K562 (cell line): ENCODE measurements at regions not wholly inside any gene's neighbourhood (a gene's known extent, or its start where the extent isn't known, plus 50 kb on each side); places are given as distances from the start of the nearest gene placed in this dataset.

ENCODE experiments used
- ATAC-seq: fragments of 200-7000 bp; cut with Tn5 transposase; 3 replicates; pipeline ENCODE4 v1.9.1; 2020; ENCODE audit warnings: moderate library complexity
- BruUV-seq: library from RNA; stranded (reverse); fragments of 400-500 nt; replicated peaks from 2 replicates; lab custom pipeline; 2021; lab: Mats Ljungman, UMichigan
- CTCF ChIA-PET: fragments of 300-600 bp; formaldehyde crosslinking; extraction: SDS; loops from one replicate; lab custom pipeline; 2021; ENCODE audit warnings: low intra/inter-chr PET ratio; lab: Yijun Ruan, JAX
- POLR2A ChIA-PET: fragments of 300-600, 350-650 bp; sonication (Branson Sonifier 250); formaldehyde crosslinking; extraction: SDS; loops from one replicate; lab custom pipeline; 2021; ENCODE audit warnings: antibody characterized with exemption, inconsistent platforms; lab: Yijun Ruan, JAX
- DNase-seq, 4 experiments: peaks; one replicate each; pipeline versions ENCODE4 v3.0.0 to v3.0.0-alpha.2; 2011 to 2018; ENCODE audit warnings: low spot score in 3 of 4, mixed read lengths in 3 of 4; ENCODE audit errors: extremely low read depth in 1 of 4
- FAIRE-seq: peaks from 2 replicates; lab custom pipeline; 2011; peaks lifted over from hg19 to GRCh38; lab: Jason Lieb, UNC
- H2AFZ ChIP-seq: 2 replicates; pipeline ENCODE4 v1.6.0; 2011; ENCODE audit warnings: low read depth, low read length, control low read depth, inconsistent platforms
- H3K27ac ChIP-seq: fragments of 200-600 bp; 3 replicates; pipeline ENCODE4 v1.8.0; 2011; ENCODE audit warnings: low read depth, mild to moderate bottlenecking, control low read depth, inconsistent platforms, low read length, moderate library complexity, mixed read lengths; ENCODE audit errors: extremely low read depth
- H3K27me3 ChIP-seq, 2 experiments: fragments of 300-600 bp in 1 of 2; 2 replicates in 1 of 2; 3 replicates in 1 of 2; pipeline versions ENCODE4 v1.6.0 to v1.8.0; 2011; ENCODE audit warnings: inconsistent platforms in 2 of 2, low read length in 2 of 2, mild to moderate bottlenecking in 1 of 2, mixed read lengths in 1 of 2, moderate library complexity in 1 of 2; ENCODE audit not compliant: control insufficient read depth in 2 of 2, insufficient read depth in 2 of 2
- H3K36me3 ChIP-seq: fragments of 300-600 bp; 3 replicates; pipeline ENCODE4 v1.8.0; 2011; ENCODE audit warnings: mild to moderate bottlenecking, low read length, inconsistent platforms; ENCODE audit not compliant: control insufficient read depth, insufficient read depth
- H3K4me1 ChIP-seq, 2 experiments: fragments of 200-600 bp in 1 of 2; replicated peaks in 1 of 2; 2 replicates in 1 of 2; 3 replicates in 1 of 2; pipeline versions ENCODE4 v1.5.1 to v1.8.0; 2011; ENCODE audit warnings: inconsistent platforms in 2 of 2, low read length in 2 of 2, mild to moderate bottlenecking in 1 of 2, mixed read lengths in 1 of 2, moderate library complexity in 1 of 2; ENCODE audit not compliant: control insufficient read depth in 2 of 2, insufficient read depth in 2 of 2
- H3K4me2 ChIP-seq: 2 replicates; pipeline ENCODE4 v1.6.1; 2011; ENCODE audit warnings: low read length, control low read depth, inconsistent platforms, mixed read lengths; ENCODE audit not compliant: insufficient read depth
- H3K4me3 ChIP-seq: fragments of 200-600 bp; sonication (generic), shearing (Covaris generic); 2 replicates; pipeline ENCODE4 v1.5.1; 2016; ENCODE audit warnings: control low read depth, inconsistent platforms
- H3K79me2 ChIP-seq: fragments of 200-600 bp; 3 replicates; pipeline ENCODE4 v1.8.0; 2011; ENCODE audit warnings: low read length, inconsistent platforms; ENCODE audit not compliant: control insufficient read depth, insufficient read depth
- H3K9ac ChIP-seq, 2 experiments: 2 replicates each; pipeline versions ENCODE4 v1.6.0 to v1.6.1; 2011; ENCODE audit warnings: low read depth in 2 of 2, low read length in 2 of 2, control low read depth in 1 of 2, inconsistent platforms in 1 of 2, mild to moderate bottlenecking in 1 of 2, mixed read lengths in 1 of 2; ENCODE audit not compliant: insufficient read depth in 1 of 2
- H3K9me1 ChIP-seq: one replicate; pipeline ENCODE4 v1.6.0; 2011; ENCODE audit warnings: inconsistent platforms, mild to moderate bottlenecking, low read length, moderate library complexity; ENCODE audit not compliant: control insufficient read depth, insufficient read depth
- H3K9me3 ChIP-seq: replicated peaks from 2 replicates; pipeline ENCODE4 v1.5.1; 2011; ENCODE audit warnings: low read depth, low read length, inconsistent platforms; ENCODE audit not compliant: control insufficient read depth, insufficient read depth
- H4K20me1 ChIP-seq: replicated peaks from 2 replicates; pipeline ENCODE4 v1.6.1; 2011; ENCODE audit warnings: low read length, inconsistent platforms, mixed read lengths; ENCODE audit not compliant: control insufficient read depth, insufficient read depth
- BCLAF1 ChIP-seq, 2 experiments: fragments of 450-650 bp in 1 of 2; IDR thresholded peaks; 2 replicates each; pipeline ENCODE4 v1.6.1; 2011 to 2017; ENCODE audit warnings: low read depth in 2 of 2, antibody characterized with exemption in 1 of 2, borderline replicate concordance in 1 of 2, low read length in 1 of 2, mild to moderate bottlenecking in 1 of 2, mixed read lengths in 1 of 2; ENCODE audit not compliant: control insufficient read depth in 1 of 2
- E2F8 ChIP-seq: fragments of 450-650 bp; IDR thresholded peaks from 2 replicates; pipeline ENCODE4 v1.7.1; 2018; ENCODE audit warnings: mild to moderate bottlenecking, low read depth; ENCODE audit not compliant: partially characterized antibody
- ELF4 ChIP-seq: fragments of 450-650 bp; formaldehyde crosslinking; IDR thresholded peaks from 2 replicates; pipeline ENCODE4 v1.4.0; 2022; ENCODE audit warnings: missing genetic modification characterization
- EP400 ChIP-seq: fragments of 450-650 bp; IDR thresholded peaks from 2 replicates; pipeline ENCODE4 v1.6.1; 2017; ENCODE audit warnings: antibody characterized with exemption, mild to moderate bottlenecking, moderate library complexity
- GABPB2 ChIP-seq: fragments of 250-450 bp; sonication (Bioruptor Pico); conservative IDR thresholded peaks from 2 replicates; pipeline ENCODE4 v1.5.1; 2021; ENCODE audit warnings: mild to moderate bottlenecking
- GATA2 ChIP-seq: sonication (generic); formaldehyde crosslinking; IDR thresholded peaks from 2 replicates; pipeline ENCODE4 v1.4.0; 2020; ENCODE audit warnings: mild to moderate bottlenecking, missing genetic modification reagents
- HES1 ChIP-seq: fragments of 450-650 bp; IDR thresholded peaks from 2 replicates; pipeline ENCODE4 v1.6.1; 2016; ENCODE audit warnings: low read depth, mild to moderate bottlenecking, moderate library complexity
- KHSRP ChIP-seq: fragments of 450-650 bp; IDR thresholded peaks from 2 replicates; pipeline ENCODE4 v1.6.1; 2017
- KLF1 ChIP-seq: fragments of 450-650 bp; IDR thresholded peaks from 2 replicates; pipeline ENCODE4 v1.6.1; 2016; ENCODE audit warnings: missing genetic modification characterization, missing compliant biosample characterization
- NR2C1 ChIP-seq, 2 experiments: fragments of 450-650 bp; IDR thresholded peaks; 2 replicates each; pipeline ENCODE4 v1.6.1; 2017; ENCODE audit warnings: mild to moderate bottlenecking in 2 of 2, antibody characterized with exemption in 1 of 2, inconsistent platforms in 1 of 2, missing compliant biosample characterization in 1 of 2, missing genetic modification characterization in 1 of 2
- THAP7 ChIP-seq: fragments of 250-450 bp; sonication (Bioruptor Pico); IDR thresholded peaks from 2 replicates; pipeline ENCODE4 v1.5.0; 2021
- TRIM24 ChIP-seq, 2 experiments: fragments of 450-650 bp; IDR thresholded peaks; 2 replicates each; pipeline ENCODE4 v1.6.1; 2016
- ZNF384 ChIP-seq: IDR thresholded peaks from 2 replicates; pipeline ENCODE4 v1.6.1; 2012; ENCODE audit warnings: low read depth, low read length, improper control_type of control experiment
- ZNF57 ChIP-seq: fragments of 450-650 bp; formaldehyde crosslinking; IDR thresholded peaks from 2 replicates; pipeline ENCODE4 v1.4.0; 2020; ENCODE audit warnings: mild to moderate bottlenecking, moderate library complexity
- ZNF764 ChIP-seq: fragments of 250-450 bp; sonication (Bioruptor Pico); IDR thresholded peaks from 2 replicates; pipeline ENCODE4 v1.4.0; 2020; ENCODE audit warnings: low read depth, mild to moderate bottlenecking, moderate library complexity
- ZNF766 ChIP-seq: fragments of 200-800 bp; sonication (Bioruptor generic); conservative IDR thresholded peaks from 2 replicates; pipeline ENCODE4 v1.6.1; 2016; ENCODE audit warnings: missing genetic modification characterization, missing compliant biosample characterization
- WGBS: fragments of 100-300 bp; shearing (Covaris generic); methylation state at CpG from one replicate; pipeline ENCODE4 v1.1.6; 2016; ENCODE audit warnings: low coverage, mixed read lengths; ENCODE audit not compliant: insufficient coverage; ENCODE audit errors: missing lambda C conversion rate; 5-methylcytosine and 5-hydroxymethylcytosine counted together
- in situ Hi-C: fragments of 300-500 bp; cut with MboI; formaldehyde crosslinking; loops from 4 replicates; pipeline ENCODE4 v1.15.0; 2018; ENCODE audit warnings: inconsistent platforms, mixed read lengths
- intact Hi-C: fragments of 100-400 bp; cut with micrococcal nuclease; formaldehyde crosslinking; loops from 2 replicates; pipeline ENCODE4 v1.14.2; 2022

- H2AFZ ChIP-seq, result no peak overlapping the region
- intact Hi-C loops (no loop called here), in situ Hi-C loops (no loop called here)
- DNase-seq (no peak), FAIRE-seq (no peak), ATAC-seq (no peak)
- 3% methylated on average over 2 of the region's 2 CpGs for WGBS
- no peaks in the 10 kb centered on the region for H3K36me3 ChIP-seq
- no peaks in the 10 kb centered on the region for H3K9me1 ChIP-seq
- no peak overlapping the region for H3K9ac ChIP-seq
- H3K4me2 ChIP-seq, result no peak overlapping the region
- no peaks in the 10 kb centered on the region for H3K79me2 ChIP-seq
- no peaks in the 10 kb centered on the region; the same call in 1 of the 2 replicates for H3K9me3 ChIP-seq
- no peaks in the 10 kb centered on the region for H3K27me3 ChIP-seq
- no peak overlapping the region for H3K27ac ChIP-seq
- no peaks in the 10 kb centered on the region for H3K4me1 ChIP-seq
- BruUV-seq, result no TSS peak
- ChIA-PET CTCF (no interaction called here), POLR2A (no interaction called here)
- TF ChIP-seq KHSRP (no peak), NR2C1 (IDR thresholded peaks at IDR 0.05) (no peak), NR2C1 (tag; IDR thresholded peaks at IDR 0.05) (no peak), GABPB2 (CRISPR knock-in tag) (no peak), ELF4 (CRISPR knock-in tag) (no peak), THAP7 (CRISPR knock-in tag) (no peak), BCLAF1 (IDR thresholded peaks at IDR 0.05; ENCODE audit: borderline replicate concordance in 1 of 2, control insufficient read depth in 1 of 2, low read depth in 2 of 2, low read length in 1 of 2) (no peak), E2F8 (no peak), ZNF764 (CRISPR knock-in tag) (no peak), ZNF384 (no peak), GATA2 (CRISPR knock-in tag) (no peak), HES1 (no peak), EP400 (no peak), ZNF57 (no peak), TRIM24 (IDR thresholded peaks at IDR 0.05) (no peak), ZNF766 (CRISPR knock-in tag) (no peak), KLF1 (tag) (no peak)
- H4K20me1 ChIP-seq, result no peaks in the 10 kb centered on the region
- no peak overlapping the region for H3K4me3 ChIP-seq
Observed at GRCh38 chr4:66073961-66074360, 403.7 kb upstream of the EPHA5 start.
